Activated CD4-positive, alpha-beta T cell treated with anti-CD3 and anti-CD28 coated beads, Interleukin-2, Interleukin-4, amounts not matched to agents 100 ng/mL and 50 ng/mL, durations not matched to agents 16 hours and 8 hours (primary cell): ENCODE measurements at regions not wholly inside any gene's neighbourhood (a gene's known extent, or its start where the extent isn't known, plus 50 kb on each side); places are given as distances from the start of the nearest gene placed in this dataset.
"Not testable (repeated sequence)": the region's sequence is repeated elsewhere in the genome, so short reads cannot be mapped to it uniquely, and the experiment has no call there.

Experiments
- DNase-seq: peaks from one replicate; pipeline ENCODE4 v3.0.0-alpha.2; 2020; ENCODE audit warnings: low spot score

DNA sequence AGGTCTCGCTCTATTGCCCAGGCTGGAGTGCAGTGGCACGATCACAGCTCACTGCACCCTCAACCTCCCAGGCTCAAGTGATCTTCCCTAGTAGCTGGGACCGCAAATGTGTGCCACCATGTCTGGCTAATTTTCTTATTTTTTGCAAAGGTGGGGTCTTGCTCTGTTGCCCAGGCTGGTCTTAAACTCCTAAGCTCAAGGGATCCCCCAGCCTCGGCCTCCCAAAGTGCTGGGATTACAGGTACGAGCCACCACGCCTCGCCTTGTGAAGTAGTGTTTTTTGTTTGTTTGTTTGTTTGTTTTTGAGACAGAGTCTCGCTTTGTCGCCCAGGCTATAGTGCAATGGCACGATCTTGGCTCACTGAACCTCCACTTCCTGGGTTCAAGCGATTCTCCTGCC is 125.5 kb downstream of the HAUS1 start:
- not testable (repeated sequence) for DNase-seq

DNA sequence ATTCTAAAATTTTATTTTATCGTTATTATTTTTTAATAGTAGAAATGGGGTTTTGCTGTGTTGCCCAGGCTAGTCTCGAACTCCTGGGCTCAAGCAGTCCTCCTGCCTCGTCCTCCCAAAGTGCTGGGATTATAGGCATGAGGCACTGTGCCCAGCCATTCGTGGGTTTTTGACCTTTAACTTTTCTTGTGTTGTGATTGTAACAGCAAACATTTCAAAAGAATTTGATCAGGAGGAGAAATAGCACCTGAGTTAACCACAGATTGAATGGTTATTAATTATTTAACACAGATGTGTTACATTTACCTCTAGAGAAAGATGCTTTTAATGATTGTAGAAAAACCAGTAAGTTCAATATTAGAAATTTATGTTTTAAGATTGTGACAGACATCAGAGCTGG is 132.0 kb downstream of the HAUS1 start:
- DNase-seq: no peak

DNA sequence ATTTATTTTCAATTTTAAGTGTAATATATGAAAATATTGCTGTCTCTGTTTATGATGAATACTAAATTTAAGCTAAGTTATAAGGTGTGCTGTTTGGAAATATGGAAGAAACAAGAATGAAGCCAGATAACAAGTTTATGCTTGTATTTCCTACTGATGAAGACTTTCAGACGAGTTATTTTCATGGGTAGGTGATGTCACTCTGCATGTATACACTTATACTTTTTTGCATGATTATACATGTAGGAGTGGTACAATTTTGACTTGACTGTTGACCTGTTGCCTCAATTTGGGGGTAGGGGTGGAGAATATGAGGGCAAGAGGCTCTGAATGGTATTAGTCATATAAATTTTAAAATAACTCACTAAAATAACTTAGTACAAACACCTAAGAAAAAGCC is 133.7 kb downstream of the HAUS1 start:
- no peak for DNase-seq

DNA sequence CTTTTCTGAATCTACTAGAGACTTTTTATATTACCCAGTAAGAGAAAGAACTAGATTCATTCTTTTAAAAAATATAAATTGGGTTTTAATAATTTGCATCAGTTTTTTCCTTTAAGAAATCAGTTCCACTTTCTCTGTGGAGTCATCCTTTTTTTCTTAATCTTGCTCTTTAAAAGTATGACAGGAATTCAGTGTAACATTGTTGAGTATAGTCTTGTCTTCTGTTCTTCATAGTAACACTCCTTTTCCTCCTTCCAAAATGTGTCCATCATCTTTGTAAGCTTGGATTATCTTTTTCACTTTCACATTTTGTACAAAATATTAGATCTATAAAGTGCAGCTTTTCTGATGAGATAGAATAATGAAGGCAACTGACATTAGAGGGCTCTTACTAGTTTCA is 135.4 kb downstream of the HAUS1 start:
- DNase-seq: no peak

DNA sequence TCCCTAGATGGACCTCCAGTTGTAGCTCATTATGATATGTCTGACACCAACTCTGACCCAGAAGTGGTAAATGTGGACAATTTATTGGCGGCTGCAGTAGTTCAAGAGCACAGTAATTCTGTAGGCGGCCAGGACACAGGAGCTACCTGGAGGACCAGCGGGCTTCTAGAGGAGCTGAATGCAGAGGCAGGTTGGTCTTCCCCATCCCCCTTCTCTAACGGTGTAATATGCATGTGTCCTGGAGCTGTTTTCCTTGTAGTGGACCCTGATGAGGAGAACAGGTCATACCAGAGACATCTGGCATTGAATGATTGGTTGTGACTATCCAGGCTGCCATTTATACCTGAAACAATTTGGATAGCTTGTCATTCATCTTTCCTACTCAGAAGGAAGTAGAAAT is 135.8 kb downstream of the HAUS1 start:
- DNase-seq: no peak

DNA sequence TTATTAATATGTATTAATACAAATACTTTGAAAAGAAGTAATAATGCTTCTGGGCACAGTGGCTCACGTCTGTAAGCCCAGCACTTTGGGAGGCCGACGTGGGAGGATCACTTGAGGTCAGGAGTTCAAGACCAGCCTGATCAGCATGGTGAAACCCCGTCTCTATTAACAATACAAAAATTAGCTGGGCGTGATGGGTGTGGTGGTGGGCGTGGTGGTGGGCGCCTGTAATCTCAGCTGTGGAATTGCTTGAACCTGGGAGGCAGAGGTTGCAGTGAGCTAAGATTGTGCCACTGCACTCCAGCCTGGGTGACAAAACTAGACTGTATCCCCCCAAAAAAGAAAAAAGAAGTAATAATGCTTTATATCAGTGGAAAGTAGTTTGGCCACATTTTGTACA is 137.2 kb downstream of the HAUS1 start:
- not testable (repeated sequence) for DNase-seq

DNA sequence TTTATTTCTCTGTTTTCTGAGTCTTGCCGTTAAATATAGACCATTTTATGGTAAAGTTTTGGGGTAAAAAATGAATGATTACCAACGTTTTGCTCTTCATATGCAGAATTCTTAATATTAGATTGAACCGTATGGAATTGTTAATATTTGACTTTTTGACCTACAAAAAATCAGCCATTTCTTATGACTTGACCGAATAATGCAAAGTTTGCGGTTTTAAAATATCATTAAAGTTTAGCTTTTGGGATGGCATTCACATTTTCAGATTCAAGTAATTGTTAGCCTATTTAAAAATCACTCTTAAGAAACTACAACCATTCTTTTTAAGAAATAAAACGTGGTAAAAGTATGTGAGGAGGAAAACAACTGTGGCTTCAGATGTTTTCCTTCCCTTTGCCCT is 138.0 kb downstream of the HAUS1 start:
- DNase-seq: no peak

DNA sequence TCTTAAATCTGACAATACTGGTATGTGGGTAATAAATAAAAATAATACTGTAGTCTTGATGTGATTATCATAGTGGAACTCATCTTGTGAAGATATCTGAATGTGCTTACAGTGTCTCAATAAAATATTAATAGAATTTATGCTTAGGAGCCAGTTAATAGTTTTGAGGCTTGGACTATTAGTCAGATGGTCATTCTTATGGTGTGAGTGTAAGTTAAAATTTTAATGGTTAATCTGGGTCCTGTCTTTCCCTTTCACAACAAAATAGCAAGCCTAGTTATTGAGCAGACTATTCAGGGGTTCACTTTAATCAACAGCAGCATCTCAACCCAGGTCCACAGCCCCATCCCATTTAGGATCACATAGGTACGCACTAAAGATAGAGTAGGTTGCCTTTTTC is 138.9 kb downstream of the HAUS1 start:
- no peak for DNase-seq

DNA sequence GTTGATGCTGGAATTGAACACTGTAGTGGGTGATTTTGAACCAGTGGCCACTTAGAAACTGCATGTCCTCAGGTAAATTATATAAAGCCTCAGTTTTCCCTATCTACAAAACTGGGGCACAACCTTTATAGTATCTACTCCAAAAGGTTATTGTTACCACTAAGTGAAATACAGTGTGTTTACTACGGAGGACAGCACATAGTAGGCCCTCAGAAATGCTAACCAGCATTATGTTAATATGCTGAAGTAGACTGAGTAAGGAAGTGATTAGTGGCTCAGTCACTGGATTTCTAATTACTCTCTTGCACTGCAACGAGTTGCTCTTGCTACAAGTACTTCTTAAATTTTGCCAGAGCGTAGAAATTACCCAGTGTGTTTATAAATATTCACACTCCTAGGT is 139.5 kb downstream of the HAUS1 start:
- DNase-seq: no peak

DNA sequence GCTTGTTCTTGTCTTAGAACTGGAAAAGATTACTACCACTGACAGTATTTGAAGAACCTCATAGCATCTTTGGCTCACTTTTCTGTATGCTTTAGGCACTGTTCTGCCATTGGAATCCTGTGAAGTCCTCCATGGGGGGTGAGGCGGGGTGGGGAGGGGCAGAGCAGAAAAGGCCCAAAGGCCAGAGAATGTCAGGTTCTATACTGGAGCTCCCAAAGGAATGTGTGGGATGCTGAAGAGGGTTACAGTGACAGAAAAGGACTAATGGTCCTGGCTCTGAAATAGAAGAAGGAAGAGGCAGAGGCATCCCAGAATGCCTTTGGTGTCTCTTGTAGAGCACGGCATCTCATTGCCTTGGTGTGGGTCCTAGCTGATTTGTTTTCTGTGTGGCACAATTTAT is 141.9 kb downstream of the HAUS1 start:
- DNase-seq: no peak

DNA sequence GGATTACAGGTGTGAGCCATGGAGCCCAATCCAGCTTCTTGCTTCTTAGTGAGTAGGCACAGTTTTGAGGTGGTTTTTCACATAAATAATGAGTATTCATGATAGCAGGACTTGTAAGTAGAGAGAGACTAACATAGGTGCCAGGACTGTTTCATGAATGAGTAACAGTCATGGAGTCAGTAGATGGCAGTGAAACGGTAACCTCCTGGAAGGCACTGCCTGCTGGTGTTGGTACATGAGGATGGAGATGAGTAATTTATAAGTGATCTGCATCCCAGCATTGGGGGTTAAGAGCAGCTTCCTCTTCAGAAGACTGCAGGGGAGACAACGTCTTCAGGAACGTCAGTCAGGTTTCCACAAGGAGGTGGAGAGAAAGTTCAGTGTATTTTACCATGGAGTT is 143.8 kb downstream of the HAUS1 start:
- no peak for DNase-seq

DNA sequence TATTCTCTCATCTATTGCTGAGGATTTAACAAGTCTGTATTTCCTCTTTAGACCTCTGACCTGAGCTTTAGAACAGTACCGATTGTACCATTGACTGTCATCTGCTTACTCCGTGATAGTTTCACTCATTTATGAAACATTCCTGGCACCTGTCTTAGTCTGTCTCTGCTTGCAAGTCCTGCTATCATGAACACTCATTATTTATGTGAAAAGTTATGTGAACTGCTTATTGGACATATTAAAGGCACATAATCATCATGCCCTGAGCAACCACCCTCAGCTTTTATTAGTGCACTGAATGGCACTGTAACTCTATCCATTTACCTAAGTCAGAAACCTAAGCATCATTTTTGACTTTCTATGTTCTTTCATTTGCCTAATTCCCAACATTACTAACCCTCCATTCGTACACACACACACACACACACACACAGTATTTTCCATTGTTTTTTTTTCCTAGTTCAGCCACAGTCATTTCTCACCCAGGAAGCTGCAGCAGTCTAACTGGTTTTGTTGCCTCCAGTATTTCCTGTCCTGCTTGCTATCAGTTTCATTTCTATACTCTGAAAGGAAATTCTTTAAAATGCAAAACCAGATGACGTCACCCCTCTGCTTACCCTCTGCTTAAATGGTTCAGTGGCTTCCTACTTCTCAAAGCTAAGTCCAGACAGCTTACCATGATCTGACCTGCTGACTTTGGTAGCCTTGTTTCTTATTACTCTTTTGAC is 146.1 kb downstream of the HAUS1 start:
- peak; percentile 87 for DNase-seq

DNA sequence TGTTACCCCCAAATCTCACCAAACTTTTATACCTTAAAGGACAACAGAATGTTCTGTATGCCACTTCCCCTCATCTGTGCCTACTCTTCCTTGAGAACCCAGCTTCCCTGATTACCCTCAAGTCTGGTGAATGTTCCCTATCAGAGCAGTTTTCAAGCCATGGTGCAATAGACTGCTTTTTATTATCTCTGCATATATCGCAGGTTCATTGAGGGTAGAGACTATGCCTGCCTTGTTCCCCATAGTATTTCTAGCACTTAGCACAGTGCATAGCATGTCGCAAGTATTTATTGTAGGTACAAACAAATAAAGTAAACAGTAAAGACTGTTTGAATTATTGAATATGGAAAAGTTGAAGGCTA is 146.6 kb downstream of the HAUS1 start:
- DNase-seq: no peak

DNA sequence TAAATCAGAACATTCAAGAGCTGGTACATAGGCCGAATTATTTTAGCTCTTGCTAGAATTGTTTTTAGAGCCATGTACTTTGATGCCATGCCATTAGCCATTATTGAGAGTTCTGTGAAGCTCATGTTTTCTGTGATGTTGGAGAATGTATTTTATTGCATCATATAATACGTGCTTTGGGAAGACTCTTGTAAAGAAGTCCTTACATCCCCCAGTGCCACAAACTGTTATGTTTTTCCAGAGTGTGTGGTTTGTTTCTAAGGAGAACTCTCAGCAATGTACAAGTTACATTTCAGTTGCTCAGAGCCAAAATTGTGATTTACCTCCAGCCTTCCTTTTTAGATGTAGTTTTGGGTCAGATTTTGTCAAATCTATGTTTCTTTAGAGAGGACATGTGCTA is 148.6 kb downstream of the HAUS1 start:
- DNase-seq: no peak

DNA sequence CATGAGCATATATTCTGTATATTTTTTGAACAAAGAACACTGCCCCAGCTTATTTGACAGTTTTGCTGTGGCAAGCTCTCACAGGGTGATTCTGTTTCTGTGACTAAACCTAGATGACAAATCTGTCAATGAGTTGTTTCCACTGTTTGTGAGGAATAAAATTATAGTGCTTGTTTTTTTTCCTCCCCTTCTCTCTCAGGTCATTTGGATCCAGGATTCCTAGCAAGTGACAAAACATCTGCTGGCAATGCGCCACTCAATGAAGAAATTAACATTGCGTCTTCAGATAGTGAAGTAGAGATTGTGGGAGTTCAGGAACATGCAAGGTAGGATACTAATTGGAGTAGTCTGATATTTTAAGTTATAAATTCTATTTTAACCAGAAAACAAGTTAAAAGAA is 149.3 kb downstream of the HAUS1 start:
- no peak for DNase-seq

DNA sequence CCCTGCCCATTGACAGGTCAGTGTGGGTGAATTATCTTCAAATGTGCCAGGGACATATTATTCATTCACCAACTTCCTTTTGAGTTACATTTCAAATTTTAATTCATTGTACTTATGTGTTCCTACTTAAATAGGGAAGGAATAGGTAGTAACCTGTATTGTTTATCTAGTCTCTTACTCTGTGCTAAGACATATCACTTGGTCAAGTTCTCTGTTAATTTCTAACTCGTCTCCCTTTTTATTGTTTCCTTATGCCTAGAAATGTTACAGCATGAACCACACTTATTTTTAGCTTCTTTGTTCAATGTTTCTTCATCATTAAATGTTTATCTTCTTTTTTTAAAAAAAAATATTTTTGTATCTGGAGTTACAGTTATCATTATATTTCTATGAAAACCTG is 151.9 kb downstream of the HAUS1 start:
- DNase-seq: no peak

DNA sequence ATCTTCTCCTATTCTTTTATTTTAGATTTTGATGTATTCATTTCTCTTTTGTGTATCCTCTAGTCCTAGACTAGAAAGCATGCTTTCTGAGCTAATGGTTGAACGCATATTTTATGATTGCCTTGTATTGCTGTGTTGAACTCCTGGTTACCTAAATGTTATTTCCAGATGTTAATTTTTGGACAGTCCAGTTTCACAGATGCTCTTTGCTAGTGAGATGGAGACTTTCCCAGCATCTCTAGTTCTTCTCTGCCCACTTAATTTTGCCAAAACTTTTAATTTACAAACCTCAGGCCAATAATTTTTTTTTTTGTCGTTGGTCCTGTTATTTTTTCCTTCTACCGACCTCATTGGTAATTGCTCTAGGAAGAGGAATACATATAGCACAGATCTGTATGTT is 153.2 kb downstream of the HAUS1 start:
- no peak for DNase-seq

DNA sequence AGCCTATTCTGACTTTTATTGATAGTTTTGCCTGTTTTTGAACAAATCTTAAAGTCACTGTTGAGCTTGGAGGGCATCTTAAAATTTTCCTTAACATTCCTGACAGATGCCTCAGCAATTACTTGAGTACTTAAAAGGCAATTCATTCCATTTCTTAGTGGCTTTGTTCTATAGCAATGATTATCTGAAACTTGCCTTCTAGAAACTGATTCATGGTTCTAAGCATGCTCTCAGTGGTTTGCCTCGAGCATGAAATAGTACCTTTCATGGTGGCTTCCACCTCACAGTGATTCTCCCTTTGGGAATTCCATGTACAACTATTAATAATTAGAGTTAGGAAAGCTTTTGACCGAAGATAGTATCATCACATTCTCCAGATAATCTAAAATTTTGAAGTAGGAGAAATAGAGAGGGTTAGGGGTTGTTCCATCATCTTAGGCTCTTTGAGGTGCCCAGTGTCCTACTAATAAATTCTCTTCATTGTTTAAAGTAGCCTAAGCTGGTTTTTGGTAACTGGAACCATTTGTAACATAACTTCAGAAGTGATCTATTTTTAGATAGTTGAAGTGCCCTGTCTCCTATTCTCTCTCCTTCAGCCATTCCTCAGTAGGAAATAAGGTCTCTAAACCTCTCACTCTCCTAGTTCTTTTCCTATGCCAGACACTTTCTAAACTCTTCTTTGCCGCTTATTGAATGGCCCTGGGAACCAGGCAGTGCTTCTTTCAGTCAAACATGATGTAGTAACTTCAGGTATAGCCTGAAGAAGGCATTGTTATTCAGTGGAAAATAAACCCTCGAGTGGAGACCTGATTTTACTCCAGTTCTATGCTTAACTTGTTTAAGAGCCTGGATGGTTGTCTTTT is 156.1 kb downstream of the HAUS1 start:
- DNase-seq: no peak

DNA sequence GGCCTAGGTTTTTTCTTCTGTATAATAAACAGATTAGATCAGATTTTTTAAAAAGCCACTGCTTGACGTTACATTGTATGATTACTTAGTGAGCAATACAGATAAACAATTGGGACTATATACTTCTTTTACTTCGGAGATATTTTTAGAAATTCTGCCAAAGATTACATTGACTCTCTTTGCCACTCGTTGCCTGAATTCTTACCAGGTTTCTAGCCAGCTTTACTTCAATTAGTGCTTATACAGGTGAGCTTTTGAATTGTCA is 156.6 kb downstream of the HAUS1 start:
- DNase-seq: no peak

DNA sequence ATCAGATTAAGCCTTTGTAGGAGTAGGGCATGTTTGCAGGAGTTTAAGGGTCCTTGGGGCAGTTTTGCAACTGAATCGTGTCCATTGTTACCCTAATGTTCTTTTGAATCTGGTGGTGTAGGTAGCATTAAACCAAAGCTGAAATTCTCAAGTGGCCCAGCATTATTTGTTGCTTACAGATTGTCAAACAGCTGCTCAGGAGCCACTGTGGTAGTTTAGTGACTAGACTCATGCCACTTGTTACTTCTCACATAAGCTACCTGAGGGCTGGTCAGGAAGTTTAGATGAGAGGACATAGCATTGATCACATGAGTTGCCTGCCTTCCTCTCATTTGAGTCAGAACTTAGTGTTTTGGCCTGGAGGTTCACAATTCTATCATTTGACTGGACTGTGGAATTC is 157.6 kb downstream of the HAUS1 start:
- no peak for DNase-seq

DNA sequence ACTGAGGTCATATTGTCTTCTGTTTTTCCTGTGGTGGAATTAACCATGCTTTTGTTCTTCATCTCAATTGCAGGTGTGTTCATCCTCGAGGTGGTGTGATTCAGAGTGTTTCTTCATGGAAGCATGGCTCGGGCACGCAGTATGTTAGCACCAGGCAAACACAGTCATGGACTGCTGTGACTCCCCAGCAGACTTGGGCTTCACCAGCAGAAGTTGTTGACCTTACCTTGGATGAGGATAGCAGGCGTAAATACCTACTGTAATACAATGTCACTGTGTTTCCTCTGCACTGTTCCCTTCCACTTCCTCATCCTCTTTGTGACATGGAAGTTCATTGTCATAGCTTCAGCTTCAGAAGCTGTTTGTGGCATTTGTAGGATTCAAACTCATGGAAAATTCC is 158.7 kb downstream of the HAUS1 start:
- no peak for DNase-seq

DNA sequence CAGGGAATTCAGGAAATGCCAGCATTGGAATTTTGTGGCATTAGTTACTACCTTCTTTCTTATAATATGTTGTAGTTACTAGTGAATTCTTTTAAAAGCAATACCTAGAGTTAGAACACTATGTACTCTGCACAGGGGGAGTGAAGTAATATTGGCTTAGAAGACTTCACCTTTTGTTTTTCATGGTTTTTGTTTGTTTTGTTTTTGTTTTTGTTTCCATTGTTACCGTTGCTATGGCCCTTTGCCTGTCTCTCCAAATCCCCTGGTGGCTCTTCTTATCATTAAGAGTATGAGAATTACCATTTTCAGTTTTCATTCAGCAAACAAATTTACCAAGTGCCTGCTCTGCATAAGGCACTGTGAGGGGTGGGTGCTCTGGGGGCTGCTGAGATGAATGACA is 160.1 kb downstream of the HAUS1 start:
- peak; percentile 27 for DNase-seq

DNA sequence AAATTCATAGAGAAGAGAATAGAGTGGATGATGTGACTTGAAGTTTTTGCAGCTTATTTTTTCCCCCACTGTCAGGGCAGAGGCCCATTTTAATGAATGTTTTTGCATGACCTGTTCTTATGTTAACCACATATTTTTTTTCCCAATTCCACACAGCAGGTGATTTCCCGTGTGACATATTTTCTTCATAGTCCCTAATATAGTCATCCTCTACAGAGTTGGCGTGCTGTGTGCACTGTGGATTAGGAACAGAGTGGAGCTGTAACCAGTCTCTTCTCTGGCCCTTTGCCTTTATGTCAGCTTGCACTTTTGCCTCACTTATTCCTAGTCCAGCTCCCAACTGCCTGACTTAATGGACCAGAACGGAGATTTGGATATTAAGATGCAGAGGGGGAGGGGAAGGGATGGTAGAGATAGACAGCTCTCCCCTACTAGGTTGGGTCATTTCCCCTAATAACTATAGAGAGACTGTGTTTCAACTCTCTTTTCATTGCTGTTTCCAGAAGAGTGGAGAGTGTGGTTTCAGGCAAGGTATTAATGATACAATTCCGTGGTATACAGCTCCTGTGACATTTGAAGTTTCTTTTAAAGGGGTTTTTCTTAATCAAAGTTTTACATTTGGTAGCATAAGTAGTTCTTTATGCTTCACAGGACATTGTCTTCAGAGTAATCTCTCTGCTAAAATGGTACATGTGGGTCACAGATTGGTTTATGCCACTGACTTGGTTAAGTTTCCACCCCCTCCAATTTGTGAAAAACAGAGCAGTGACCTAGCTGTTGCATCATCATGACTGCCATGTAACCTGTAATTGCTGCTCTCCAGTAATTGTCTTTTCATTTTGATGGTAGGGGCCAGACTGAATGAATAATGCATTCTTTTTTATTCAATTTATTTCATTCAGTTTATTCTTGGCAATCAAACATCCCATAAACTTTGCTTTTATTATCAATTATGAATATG is 161.3 kb downstream of the HAUS1 start:
- DNase-seq: no peak
